Activated CD4-positive, alpha-beta T cell treated with anti-CD3 and anti-CD28 coated beads, Interleukin-10, Interleukin-2, amounts not matched to agents 100 ng/mL and 50 ng/mL, durations not matched to agents 16 hours and 8 hours (primary cell): ENCODE measurements at regions not wholly inside any gene's neighbourhood (a gene's known extent, or its start where the extent isn't known, plus 50 kb on each side); places are given as distances from the start of the nearest gene placed in this dataset.

Experiments
- DNase-seq: peaks from one replicate; pipeline ENCODE4 v3.0.0-alpha.2; 2020

DNA sequence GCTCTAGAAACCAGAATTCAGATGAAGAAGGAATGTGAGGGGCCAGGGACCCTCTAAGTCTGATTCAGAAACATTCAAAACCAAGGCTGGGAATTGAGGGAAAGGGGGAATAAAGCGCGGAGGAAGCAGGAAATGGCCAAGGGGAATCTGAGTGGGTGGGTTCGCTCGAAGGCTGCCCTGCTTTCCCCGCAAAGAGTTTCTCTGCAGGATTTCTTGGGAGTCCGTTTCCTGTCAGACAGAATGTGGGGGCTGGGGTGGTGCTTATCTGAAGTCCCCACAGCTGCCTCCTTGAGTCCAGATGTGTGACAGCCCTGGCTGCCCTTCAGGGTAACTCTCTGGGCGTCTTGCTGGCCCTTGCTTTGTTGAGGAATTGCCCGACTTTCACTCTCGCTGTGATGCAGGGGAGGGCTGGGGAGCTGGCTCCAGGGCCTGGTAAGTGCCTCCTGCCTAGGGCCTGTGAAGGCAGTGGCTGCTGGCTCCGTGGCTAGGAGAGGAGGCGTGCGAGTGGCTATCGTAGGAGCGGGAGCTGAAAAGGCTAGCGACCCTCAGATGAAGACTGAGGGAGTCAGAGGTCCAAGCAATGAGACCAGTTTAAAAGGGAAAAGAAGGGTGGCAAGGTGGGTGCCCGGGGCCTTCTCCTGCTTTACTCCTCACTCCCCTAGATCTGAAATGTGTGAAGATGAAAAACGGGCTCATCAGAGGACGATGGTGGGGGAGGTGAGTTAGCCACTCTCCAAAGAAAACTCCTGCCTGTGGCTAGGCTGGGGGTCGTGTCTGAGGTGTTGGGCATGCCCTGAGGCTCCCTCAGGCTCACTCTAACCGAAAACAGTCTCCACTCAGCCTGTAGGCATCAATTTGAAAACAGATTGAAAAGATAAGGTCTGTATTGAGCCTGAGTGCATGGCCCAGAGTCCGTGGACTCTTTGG, 143.9 kb upstream of the UMPS start:
- no peak for DNase-seq

DNA sequence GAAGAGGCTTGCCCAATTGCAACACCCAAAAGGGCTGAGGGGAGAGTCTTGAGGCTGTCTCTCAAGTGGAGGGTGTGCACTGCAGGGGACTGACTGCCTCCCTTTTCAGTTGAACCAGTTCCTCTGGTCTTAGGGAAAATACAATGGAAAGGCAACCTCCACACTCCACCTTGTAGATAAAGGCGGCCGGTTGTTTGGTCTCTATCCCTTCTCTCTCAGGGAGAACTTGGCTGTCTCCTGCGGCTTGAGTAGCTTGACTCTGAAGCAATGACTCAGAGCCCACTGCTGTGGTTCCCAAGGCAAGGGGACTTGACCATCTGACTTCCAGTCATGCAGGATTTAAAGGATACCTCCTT, 143.2 kb upstream of the UMPS start:
- no peak for DNase-seq

DNA sequence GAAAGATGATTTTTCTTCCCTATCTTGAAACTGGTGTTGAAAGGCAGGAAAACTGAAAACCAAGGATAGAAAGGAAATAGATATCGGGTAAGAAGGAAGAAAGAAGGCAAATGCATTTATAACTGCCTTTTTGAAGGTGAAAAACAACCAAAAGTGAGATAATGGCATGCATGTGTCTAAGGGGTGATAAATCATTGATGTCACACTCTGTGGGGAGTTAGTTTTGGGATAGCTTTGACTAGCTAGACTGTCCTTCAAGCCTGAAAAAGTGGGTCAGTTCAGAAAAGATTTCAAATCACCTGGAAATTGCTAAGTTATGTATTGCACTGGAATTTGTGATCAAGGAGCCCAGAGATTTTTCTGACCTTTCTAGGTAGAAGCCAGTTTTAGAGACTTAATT, 142.2 kb upstream of the UMPS start:
- no peak for DNase-seq

DNA sequence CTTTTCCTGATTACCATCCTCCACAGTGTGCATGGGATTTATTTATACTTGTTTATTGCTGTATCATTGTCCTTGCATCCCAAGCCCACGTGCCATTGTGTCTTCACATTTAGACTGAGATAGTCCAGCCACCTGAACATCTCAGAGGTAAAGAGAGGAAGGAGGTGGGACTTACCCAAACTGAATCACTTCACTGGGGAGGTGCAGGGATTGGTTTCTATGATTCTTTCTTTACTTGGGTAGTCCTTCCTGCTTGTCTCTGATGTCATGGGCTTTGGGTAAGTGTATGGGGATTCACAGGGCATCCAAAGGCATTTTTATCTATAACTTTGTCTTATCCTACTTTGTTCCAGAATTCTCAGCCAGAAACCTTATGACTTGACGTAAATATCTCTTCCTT, 141.5 kb upstream of the UMPS start:
- DNase-seq: no peak

DNA sequence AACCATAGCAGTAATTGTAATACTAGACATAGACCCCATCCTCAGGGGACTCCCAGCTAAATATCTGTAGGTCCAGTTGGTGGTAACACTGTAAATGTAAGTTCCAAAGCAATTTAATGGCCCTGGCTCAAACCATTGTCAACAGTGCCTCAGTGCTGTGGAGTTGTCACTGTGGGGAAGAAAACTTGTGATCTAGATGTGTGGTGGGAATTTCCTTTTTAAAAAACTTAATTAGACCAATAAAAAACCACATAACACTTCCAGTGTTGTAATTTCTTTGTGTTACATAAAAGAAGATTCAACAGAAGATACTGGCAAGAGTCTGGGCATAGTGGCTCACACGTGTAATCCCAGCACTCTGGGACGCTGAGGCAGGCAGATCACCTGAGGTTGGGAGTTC, 138.6 kb upstream of the UMPS start:
- DNase-seq: no peak

DNA sequence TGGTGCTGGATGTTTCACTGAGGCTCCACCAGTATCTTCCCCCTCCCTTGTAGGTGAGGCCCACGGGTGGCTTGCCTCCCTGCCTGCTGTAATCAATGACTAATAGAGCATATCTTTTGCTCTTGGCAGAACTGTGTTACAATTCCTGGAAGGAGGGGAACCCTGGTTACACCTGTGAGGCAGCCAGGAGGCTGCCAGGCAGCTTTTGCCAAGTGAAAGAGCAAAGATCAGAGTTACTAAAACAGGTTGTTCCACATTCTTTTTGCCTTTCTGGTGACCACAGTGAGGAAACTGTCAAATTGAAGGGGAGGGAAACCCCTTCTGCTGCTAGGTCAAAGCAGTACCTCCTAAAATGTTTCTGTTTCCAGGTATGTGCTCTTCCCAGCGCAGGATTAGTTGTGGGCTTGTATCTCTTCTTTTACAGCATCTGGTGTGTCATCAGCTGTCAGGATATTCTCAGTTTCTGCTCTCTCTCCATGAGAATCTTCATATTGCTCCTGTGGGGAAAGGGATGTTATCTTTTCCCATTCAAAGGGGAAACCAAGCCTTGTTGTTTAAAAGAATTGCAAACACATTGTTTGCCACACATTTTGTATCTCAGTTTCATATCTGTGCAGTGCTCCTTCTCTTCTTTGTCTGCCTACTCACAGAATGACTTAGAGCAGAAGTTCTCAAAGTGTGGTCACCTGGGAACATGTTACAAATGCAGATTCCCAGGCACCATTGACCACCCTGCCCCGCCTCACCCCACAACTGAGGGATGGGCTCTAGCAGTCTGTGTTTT, 137.4 kb upstream of the UMPS start:
- DNase-seq: peak; percentile 35

DNA sequence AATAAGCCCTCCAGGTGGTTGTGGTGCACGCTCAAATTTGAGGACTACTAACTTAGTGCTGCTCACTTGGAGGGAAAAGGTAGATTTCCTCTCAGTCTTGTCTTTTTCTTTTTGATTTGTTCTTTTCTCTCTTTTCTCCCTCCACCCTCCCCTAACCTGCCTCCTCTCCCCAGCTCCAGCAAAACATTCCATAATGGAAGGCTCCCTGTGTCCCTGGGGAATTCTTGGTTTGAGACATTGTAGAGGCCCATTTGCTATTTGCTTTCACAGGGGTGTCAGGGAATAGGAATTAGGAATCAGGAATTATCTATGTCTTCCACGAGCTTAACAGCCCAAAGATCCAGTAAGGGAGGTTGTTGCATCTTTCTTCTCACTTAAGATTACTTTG, 136.8 kb upstream of the UMPS start:
- no peak for DNase-seq

DNA sequence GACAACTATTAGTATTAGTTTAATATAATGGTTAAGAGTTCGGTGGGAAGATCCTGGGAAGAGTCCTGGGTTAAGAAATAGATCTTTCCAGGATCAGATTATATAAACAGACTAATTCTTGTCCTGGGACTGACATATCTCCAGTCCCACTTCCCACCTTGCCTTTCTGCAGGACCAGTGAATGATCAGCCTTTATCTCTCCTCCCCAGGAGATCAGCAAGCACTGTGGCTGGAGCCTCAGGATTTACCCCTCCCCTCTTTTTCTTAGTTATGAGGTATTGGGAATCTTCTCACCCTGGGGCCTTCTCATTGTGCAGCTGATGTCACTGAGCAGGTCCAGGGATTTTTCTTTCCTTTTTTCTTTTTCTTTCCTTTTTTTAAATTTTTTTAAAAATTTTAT, 135.7 kb upstream of the UMPS start:
- no peak for DNase-seq

DNA sequence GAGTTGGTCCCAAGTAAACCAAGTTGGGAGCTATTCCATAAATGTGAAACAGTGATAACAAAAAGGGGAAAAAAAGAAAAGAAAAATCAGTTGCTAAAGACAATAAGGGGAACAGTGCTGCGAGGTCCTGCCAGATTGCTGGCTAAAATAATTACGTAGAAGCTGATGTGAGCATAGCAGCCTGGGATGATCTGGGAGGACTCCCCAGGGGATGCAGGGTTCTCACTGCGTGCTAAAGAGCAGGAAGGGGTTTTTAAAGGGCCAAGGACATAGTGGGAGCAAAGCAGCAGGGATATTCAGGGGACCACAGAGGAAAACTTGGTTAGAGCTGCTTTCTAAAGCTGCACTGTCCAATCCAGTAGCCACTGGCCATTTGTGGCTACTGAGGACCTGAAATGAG, 133.0 kb upstream of the UMPS start:
- DNase-seq: no peak

DNA sequence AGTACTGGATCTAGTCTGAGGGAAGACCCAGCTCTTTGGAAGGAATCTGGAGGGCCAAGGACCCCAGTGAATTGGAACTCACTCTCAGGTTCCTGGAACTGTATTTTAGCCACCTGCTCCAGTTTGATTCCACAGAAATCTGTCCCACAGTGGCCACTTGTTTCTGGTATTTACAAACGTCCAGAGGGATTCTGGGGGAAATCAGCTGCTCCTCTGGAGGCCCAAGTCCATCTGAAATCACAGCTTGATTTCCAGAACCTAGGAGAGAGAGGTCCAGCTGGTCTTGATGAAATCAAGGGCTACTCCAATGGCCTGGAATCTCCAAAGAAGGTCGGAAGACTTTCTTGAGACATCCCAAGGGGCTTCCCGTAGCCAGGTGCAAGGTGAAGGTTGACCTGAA, 132.3 kb upstream of the UMPS start:
- DNase-seq: no peak

DNA sequence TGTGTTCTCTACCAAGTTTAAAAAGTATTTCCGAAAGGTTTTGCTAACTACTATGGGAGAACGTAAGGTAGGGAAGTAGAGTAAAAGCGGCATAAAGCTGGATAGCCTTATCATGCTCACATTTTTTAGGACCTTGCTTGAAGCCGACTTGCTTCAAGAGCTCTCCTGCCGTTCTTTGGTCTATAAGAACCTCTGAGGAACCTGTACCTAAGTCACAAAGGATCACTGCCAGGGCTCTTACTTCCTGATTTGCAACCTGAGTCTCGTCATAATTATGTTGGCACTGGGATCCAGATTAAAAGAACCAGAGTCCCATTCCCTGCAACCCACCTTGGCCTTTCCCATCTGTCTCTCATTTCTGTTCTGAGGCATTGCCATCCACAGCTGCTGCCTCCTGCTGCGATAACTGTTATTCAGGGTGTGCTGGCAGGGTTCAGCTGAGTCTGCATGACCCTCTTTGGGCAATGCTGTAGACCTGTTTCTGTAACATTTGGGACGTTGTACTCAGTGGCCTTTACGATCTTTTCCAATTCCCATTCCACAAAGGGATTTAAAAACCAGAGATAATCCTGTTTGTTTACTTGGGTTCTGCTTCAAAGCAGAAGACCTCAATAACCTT, 131.0 kb upstream of the UMPS start:
- DNase-seq: no peak

DNA sequence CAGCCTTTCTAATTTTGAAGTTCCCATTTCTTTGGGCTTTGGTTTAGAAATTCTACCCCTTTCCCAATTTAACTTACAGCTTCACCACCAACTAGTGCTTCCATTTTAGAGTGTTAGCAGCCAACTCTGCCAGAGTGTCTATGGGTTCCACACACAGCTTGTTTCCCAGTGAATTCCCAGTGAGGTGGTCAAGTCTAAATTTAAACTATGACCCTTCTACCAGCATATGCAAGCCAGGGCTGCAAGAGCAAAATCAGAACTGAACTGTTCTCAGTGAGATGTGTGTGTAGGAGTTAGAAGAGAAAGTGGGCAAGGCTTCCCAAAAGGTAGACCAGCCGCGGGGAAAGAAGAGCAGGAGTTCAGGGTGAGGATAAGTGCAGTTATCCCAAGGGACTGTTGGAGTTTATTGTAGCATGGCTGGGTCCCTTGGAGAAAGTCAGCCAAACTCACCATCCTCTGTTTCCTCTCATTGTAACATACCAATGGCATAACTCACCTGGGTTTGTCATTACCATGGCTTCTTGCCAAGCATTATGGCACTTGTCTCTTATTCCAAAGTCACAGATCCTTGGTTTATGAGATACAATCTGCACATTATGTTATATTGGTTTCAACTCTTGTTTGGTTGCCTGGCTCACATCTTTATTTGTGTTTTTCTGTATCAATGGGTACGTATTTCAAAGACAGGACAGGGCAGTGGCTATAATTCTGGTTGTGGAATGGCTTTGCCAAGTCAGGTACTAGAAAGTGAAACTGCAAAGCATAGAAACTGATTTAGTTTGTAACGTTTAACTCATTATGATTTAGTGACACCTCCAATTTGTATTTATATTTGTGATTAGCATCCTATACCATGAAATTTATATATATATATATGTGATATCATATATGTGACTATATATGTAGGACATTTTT, 130.2 kb upstream of the UMPS start:
- DNase-seq: no peak

DNA sequence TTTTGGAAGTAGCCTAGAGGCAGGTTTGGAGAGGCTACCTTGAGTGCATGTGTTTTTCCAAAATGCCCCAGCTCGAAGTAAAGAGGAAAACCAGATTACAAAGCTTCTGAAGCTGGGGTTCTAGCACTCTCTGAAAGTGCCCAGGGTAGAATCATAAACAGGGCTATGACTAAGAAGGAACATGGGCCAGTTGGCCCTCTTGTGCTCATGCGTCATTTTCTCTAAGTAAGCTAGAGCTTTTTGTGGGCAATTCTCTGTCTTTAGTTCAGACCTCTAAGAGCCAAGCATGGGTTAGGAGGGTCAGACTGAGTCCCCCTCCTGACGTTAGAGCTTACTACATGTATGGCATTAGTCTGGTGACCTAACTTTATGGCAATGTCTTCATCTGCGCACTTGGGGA, 129.5 kb upstream of the UMPS start:
- no peak for DNase-seq

DNA sequence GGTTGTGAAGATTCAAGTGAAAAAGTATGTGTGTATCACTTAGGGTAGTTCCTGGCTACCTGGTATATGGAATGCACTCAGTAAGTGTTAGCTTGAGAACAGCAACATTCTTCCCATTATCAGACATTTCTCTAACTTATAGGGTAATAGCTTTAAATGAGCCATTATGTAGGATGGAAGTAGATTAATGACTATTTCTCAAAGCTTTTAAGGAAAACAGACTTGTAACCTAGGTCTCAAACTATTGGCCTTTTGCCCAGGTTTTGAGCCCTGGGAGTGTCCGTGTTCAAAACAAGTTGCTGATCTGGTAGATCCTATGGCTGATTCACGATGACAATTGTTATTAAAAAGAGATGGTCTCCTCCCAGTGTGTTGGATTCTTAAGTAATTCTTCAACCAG, 129.1 kb upstream of the UMPS start:
- DNase-seq: no peak

DNA sequence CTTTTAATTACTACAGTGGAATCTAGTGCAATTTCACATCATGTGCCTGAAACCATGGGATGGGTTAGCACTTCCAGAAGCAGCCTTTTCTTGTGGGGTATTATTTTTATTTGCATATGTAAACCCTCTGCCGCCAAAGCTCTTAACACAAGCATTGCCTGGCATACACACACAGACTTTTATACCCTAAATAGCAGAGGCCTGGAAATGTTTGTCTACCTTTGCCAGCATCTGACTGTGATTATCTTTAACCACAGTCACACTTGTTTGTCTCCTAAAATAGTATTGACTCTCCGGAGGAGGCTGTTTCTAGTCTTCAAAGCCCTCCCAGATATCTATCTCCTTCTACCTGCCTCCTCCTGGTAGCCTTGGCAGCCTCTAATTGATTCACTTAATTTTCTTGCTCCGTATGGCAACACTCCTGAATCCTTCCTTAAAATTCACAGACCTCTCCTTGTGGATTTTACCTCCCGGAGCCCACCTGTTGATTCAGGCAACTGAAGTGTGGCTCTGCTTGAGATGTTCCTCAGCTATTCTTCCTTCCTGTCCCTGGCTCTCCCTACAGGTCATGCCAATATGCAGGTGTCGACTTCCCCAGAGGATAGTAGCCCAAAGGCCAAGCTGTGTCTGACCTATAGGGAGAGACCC, 127.1 kb upstream of the UMPS start:
- no peak for DNase-seq

DNA sequence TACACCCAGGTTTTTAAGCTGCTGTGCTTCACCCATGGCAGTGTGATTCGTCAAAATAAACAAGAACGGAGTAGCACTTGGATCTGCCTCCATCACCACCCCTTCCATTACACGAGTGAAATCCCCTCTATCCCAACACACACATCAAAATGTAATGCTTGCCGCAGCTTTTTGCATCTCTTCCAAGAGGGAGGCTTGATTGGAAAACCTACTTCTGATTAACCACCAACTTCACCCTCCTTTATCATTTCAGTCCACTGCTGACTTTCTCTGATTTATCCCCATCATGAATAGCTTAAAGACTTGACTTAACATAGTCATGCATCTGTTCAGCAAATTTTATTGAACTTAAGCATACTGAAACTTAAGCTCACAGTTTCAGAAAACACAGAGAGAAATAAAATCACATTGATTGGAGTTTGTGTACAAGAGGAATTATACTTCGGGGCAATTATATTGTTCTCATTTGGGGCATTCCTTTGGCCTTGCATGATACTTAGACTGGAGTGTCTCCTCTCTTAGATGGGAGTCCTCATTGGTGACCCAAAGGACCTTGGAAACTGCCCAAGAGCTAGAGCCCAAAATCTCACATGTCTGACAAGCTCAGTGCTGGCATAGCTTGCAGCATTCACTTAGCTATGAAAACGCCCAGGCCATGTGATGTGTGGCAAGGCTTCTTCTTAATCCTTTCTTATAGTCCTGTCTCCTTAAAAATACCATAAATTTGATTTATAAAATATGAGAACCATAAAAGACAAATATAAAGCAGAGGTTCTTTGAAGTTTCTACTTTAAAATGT, 124.3 kb upstream of the UMPS start:
- no peak for DNase-seq

DNA sequence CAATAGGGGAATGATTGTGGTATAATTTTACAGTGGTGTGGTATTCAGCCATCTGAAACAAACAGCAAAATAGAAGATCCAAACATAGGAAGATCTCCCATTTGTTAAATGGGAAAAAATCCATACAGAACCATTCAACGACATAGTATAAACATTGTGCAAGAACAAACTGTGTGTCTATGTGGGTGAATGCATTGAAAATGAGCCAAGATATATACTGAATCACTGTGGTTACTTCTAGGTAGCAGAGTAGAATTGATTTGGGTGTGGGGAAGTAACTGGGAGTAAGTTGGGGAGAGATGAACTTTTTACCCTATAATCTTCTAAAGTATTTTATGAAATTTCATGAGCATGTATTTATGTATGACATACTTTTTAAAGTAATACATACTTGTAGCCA, 123.1 kb upstream of the UMPS start:
- DNase-seq: no peak

DNA sequence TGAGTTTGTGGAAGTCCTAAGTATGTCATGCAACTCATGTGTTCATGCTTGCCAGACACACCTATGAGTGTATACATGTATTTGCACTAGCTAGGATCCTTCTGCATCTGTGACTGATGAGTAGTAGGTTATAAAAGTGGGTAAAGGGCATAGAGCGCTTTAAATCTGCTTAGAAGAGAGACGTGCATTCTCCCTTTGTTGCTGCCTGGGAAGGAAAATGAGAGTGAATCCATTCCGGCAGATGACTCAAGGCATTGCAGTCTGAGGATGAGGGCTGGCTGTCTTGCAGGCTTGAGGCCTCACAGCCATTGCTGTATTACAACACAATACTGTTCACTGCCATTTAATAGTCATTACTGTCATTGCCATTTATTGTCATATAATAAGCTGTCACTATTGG, 120.8 kb upstream of the UMPS start:
- no peak for DNase-seq

DNA sequence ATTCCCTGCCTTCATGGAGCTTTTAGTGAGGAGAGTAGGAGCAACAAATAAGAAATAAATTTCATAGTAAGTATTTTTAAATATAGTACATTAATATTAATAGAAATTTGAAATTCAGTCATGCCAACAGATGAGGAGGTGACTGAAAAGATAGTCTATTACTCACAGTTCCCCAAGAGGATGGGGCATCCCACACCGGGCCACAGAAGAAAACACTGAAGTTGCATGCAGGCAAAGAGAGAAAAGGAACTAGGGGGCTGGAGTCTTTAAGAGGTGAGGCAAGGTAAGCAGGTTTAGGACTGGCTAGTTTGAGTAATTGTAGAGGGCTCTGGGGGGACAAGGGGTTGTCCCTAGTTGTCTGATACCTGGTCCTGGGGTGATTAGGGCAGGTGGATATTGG, 120.1 kb upstream of the UMPS start:
- no peak for DNase-seq

DNA sequence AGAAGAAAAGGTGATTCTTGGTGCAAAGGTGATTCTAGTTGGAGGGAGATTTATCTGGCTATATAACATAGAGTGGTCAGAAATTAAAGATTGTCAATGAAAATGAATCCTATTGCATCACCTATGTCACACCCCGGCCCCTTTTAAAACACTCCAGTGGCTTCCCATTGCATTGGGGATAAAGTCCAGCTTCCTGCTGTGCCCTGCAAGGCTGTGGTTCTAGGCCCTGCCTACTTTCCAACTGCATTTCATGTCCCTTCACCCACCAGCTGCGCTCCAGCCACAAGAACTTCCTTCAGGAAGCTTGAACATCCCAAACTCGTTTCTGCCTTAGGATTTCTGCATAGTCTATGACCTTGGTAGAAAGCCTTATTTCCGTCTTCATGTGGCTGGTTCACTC, 118.7 kb upstream of the UMPS start:
- no peak for DNase-seq

DNA sequence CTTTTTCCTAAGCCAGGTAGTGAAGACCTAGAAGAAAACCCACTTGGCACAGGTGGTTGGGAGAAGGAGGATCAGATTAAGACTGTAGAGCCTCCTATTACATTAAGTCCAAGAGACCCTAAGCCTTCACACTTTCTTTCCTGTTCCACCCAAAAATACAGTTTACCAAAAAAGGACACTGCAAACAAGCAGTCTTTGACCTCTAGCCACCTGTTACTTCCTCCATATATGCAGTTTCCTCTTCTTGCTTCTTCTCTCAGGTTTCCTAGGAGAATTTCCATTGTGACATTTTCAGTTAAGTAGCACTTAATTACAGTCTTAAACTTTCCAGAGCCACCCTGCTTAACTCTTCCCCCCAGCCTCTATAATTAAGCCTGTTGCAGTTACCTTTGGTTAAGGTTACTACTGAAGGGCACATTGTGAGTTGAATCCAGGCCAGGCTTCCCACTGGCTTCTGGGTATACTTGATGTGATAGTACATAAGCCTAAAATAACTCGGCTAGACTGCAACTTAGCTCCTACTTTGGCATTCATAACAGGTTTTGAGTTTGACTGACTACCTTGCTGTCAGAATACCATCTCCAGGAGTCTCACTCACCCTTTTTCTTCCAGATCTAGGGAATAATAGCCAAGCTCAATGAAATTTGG, 114.2 kb upstream of the UMPS start:
- DNase-seq: no peak
